PFSK-1 (cell line): ENCODE measurements at regions not wholly inside any gene's neighbourhood (a gene's known extent, or its start where the extent isn't known, plus 50 kb on each side); places are given as distances from the start of the nearest gene placed in this dataset.

Experiments used
- FOXP2 ChIP-seq: optimal IDR thresholded peaks from 2 replicates; pipeline ENCODE3; 2011; ENCODE audit warnings: borderline replicate concordance, control low read depth, inconsistent platforms; ENCODE audit not compliant: insufficient read depth; ENCODE audit errors: extremely low read length, extremely low read depth
- POLR2AphosphoS5 ChIP-seq: IDR thresholded peaks from 2 replicates; pipeline ENCODE4 v1.6.1; 2012; ENCODE audit warnings: low read depth, mild to moderate bottlenecking, control low read depth, low read length, moderate library complexity
- REST ChIP-seq, 2 experiments: IDR thresholded peaks; 2 replicates each; pipeline versions ENCODE4 v1.6.1 to v1.8.0; 2011 to 2012; ENCODE audit warnings: low read depth in 2 of 2, low read length in 2 of 2, control low read depth in 1 of 2, inconsistent platforms in 1 of 2, mild to moderate bottlenecking in 1 of 2, moderate library complexity in 1 of 2; ENCODE audit not compliant: insufficient read depth in 1 of 2
- SIN3A ChIP-seq: IDR thresholded peaks from 2 replicates; pipeline ENCODE4 v1.6.1; 2012; ENCODE audit warnings: mild to moderate bottlenecking, low read length, moderate library complexity, borderline replicate concordance; ENCODE audit not compliant: insufficient read depth
- TAF1 ChIP-seq: IDR thresholded peaks from 2 replicates; pipeline ENCODE4 v1.6.1; 2012; ENCODE audit warnings: low read length, control low read depth, borderline replicate concordance; ENCODE audit not compliant: insufficient read depth

GRCh38 chr16:16934660-16935059, 536.1 kb downstream of the XYLT1 start:
- TF ChIP-seq REST (IDR thresholded peaks at IDR 0.05; ENCODE audit: insufficient read depth in 1 of 2, low read depth in 2 of 2, low read length in 2 of 2) (no peak), SIN3A (no peak), TAF1 (no peak), POLR2AphosphoS5 (no peak), FOXP2 (no peak)
